Neural cell (in vitro differentiated cells): ENCODE measurements at regions not wholly inside any gene's neighbourhood (a gene's known extent, or its start where the extent isn't known, plus 50 kb on each side); places are given as distances from the start of the nearest gene placed in this dataset.

Experiments used
- CTCF ChIP-seq: fragments of 450-650 bp; IDR thresholded peaks from 2 replicates; pipeline ENCODE4 v1.5.1; 2014; ENCODE audit warnings: antibody characterized with exemption, mild to moderate bottlenecking, moderate library complexity; ENCODE audit not compliant: poor library complexity, severe bottlenecking
- EP300 ChIP-seq: fragments of 450-650 bp; conservative IDR thresholded peaks from 2 replicates; pipeline ENCODE4 v1.6.1; 2014; ENCODE audit warnings: antibody characterized with exemption, mild to moderate bottlenecking, moderate library complexity; ENCODE audit not compliant: poor library complexity, severe bottlenecking
- EZH2 ChIP-seq: fragments of 200-600, 300-800 bp; shearing (Covaris generic), sonication (generic); IDR thresholded peaks from 2 replicates; pipeline ENCODE4 v1.6.1; 2014; ENCODE audit warnings: antibody characterized with exemption, low read length, borderline replicate concordance, mild to moderate bottlenecking; ENCODE audit not compliant: insufficient read depth, poor library complexity, severe bottlenecking
- MXI1 ChIP-seq: fragments of 450-650 bp; conservative IDR thresholded peaks from 2 replicates; pipeline ENCODE4 v1.6.1; 2014; ENCODE audit warnings: antibody characterized with exemption, mild to moderate bottlenecking; ENCODE audit not compliant: poor library complexity, severe bottlenecking
- POLR2AphosphoS5 ChIP-seq: IDR thresholded peaks from 2 replicates; pipeline ENCODE4 v1.6.1; 2012
- RAD21 ChIP-seq: fragments of 450-650 bp; conservative IDR thresholded peaks from 2 replicates; pipeline ENCODE4 v1.6.1; 2014; ENCODE audit warnings: antibody characterized with exemption, mild to moderate bottlenecking, moderate library complexity
- REST ChIP-seq: IDR thresholded peaks from 2 replicates; pipeline ENCODE4 v1.6.1; 2012; ENCODE audit warnings: borderline replicate concordance
- SMC3 ChIP-seq: fragments of 450-650 bp; conservative IDR thresholded peaks from 2 replicates; pipeline ENCODE4 v1.6.1; 2014; ENCODE audit warnings: antibody characterized with exemption, mild to moderate bottlenecking, moderate library complexity; ENCODE audit not compliant: poor library complexity
- TAF1 ChIP-seq: IDR thresholded peaks from 2 replicates; pipeline ENCODE4 v1.6.1; 2012; ENCODE audit warnings: low read depth

- no peak for TF ChIP-seq CTCF
- no peak for TF ChIP-seq POLR2AphosphoS5
- TF ChIP-seq REST = no peak
- TF ChIP-seq TAF1 = no peak
- no peak for TF ChIP-seq MXI1
- TF ChIP-seq EZH2 = no peak
- no peak for TF ChIP-seq RAD21
- TF ChIP-seq EP300 = no peak
- TF ChIP-seq SMC3 = no peak
These were observed 345.6 kb upstream of the B3GAT1 start for GRCh38 chr11:134757633-134758032.
